Lower leg skin (tissue), 3 donors: ENCODE measurements at regions not wholly inside any gene's neighbourhood (a gene's known extent, or its start where the extent isn't known, plus 50 kb on each side); places are given as distances from the start of the nearest gene placed in this dataset.

ENCODE experiments used
- CTCF ChIP-seq, 3 donors: fragments of 450-650 bp; IDR thresholded peaks; one replicate each; pipeline ENCODE4 v1.5.1; 2016; ENCODE audit warnings: antibody characterized with exemption in 3 of 3, mild to moderate bottlenecking in 3 of 3, moderate library complexity in 2 of 3
- POLR2A ChIP-seq, 2 donors: fragments of 450-650 bp; IDR thresholded peaks; one replicate each; pipeline ENCODE4 v1.6.1; 2016 to 2017; ENCODE audit warnings: antibody characterized with exemption in 2 of 2, mild to moderate bottlenecking in 1 of 2, moderate library complexity in 1 of 2

GRCh38 chr5:9790276-9790675, 160.1 kb upstream of the TAS2R1 start:
- TF ChIP-seq CTCF (IDR thresholded peaks at IDR 0.05) (no peak), POLR2A (IDR thresholded peaks at IDR 0.05) (no peak)
